ENCODE measurements at regions not wholly inside any gene's neighbourhood (a gene's known extent, or its start where the extent isn't known, plus 50 kb on each side); places are given as distances from the start of the nearest gene placed in this dataset.

- TF ChIP-seq POLR2A (IDR thresholded peaks at IDR 0.05; ENCODE audit: low read depth, low read length), result no peak
- TF ChIP-seq POLR2AphosphoS5 (IDR thresholded peaks at IDR 0.05; ENCODE audit: low read depth, low read length), result no peak
- no peak for TF ChIP-seq TAF1 (IDR thresholded peaks at IDR 0.05; ENCODE audit: borderline replicate concordance, low read depth, low read length)
Measured at GRCh38 chr13:105336706-105337576, 1198.5 kb downstream of the EFNB2 start.

Measured in GM12892 (cell line).